CD4-positive, alpha-beta T cell treated with Interleukin-21 for 1 hour (primary cell): ENCODE measurements at regions not wholly inside any gene's neighbourhood (a gene's known extent, or its start where the extent isn't known, plus 50 kb on each side); places are given as distances from the start of the nearest gene placed in this dataset.

Experiments
- DNase-seq: peaks from one replicate; pipeline ENCODE4 v3.0.0-alpha.2; 2020

GRCh38 chr10:56698506-56698905 is 337.4 kb upstream of the ZWINT start:
- no peak for DNase-seq

GRCh38 chr10:56679578-56679977 is 318.5 kb upstream of the ZWINT start:
- no peak for DNase-seq

GRCh38 chr10:56662765-56663447 is 301.8 kb upstream of the ZWINT start:
- DNase-seq: no peak

- no peak for DNase-seq
Observed at GRCh38 chr10:56653289-56653688, 292.2 kb upstream of the ZWINT start.

GRCh38 chr10:56646329-56647111 is 285.5 kb upstream of the ZWINT start:
- no peak for DNase-seq

- no peak for DNase-seq
Observed at GRCh38 chr10:56633876-56634452, 272.9 kb upstream of the ZWINT start.

GRCh38 chr10:56632537-56632936 is 271.5 kb upstream of the ZWINT start:
- no peak for DNase-seq

GRCh38 chr10:56624082-56624481 is 263.0 kb upstream of the ZWINT start:
- DNase-seq: no peak

GRCh38 chr10:56623064-56623463 is 262.0 kb upstream of the ZWINT start:
- DNase-seq: no peak

GRCh38 chr10:56622335-56622973 is 261.4 kb upstream of the ZWINT start:
- DNase-seq: no peak

GRCh38 chr10:56606202-56606601 is 245.1 kb upstream of the ZWINT start:
- DNase-seq: no peak

- DNase-seq: no peak
Observed at GRCh38 chr10:56605051-56605450, 244.0 kb upstream of the ZWINT start.

- DNase-seq: no peak
Observed at GRCh38 chr10:56604624-56605023, 243.6 kb upstream of the ZWINT start.

GRCh38 chr10:56599201-56599600 is 238.1 kb upstream of the ZWINT start:
- no peak for DNase-seq

GRCh38 chr10:56596257-56596656 is 235.2 kb upstream of the ZWINT start:
- DNase-seq: no peak

- no peak for DNase-seq
Observed at GRCh38 chr10:56593120-56593519, 232.1 kb upstream of the ZWINT start.

GRCh38 chr10:56586461-56586891 is 225.4 kb upstream of the ZWINT start:
- no peak for DNase-seq

GRCh38 chr10:56585447-56586171 is 224.6 kb upstream of the ZWINT start:
- DNase-seq: no peak

- no peak for DNase-seq
Observed at GRCh38 chr10:56583316-56583715, 222.3 kb upstream of the ZWINT start.

- no peak for DNase-seq
Observed at GRCh38 chr10:56567580-56567979, 206.5 kb upstream of the ZWINT start.

GRCh38 chr10:56561336-56561735 is 200.3 kb upstream of the ZWINT start:
- no peak for DNase-seq

GRCh38 chr10:56551037-56551436 is 190.0 kb upstream of the ZWINT start:
- DNase-seq: no peak

GRCh38 chr10:56547163-56547562 is 186.1 kb upstream of the ZWINT start:
- DNase-seq: no peak
